ENCODE measurements at regions not wholly inside any gene's neighbourhood (a gene's known extent, or its start where the extent isn't known, plus 50 kb on each side); places are given as distances from the start of the nearest gene placed in this dataset.

DNA sequence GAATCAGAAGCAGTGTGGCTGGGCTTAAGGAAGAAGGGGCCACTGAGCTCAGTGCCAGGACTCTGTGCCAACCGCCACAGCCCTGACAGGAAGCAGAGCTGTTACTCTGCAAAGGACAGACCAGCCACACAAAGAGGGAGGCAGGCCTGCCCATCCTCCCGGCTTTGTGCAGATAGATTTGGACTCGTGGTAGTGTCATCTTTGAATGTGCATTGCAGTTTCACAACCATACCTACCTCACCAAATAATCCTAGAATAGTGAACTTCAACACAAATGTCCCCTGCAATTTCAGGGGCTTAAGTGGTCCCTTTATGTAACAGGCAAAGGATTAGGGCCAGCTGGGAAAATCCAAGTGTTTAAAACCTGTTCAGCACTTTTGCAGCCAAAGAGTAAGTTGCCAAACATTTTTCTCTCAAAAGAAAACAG, 55.1 kb upstream of the CLDN10 start:
- DNase-seq (ENCODE audit: low spot score), result no peak

- DNase-seq (ENCODE audit: low spot score), result no peak
Measured at GRCh38 chr13:95498886-95499285, 53.6 kb upstream of the CLDN10 start.

DNA sequence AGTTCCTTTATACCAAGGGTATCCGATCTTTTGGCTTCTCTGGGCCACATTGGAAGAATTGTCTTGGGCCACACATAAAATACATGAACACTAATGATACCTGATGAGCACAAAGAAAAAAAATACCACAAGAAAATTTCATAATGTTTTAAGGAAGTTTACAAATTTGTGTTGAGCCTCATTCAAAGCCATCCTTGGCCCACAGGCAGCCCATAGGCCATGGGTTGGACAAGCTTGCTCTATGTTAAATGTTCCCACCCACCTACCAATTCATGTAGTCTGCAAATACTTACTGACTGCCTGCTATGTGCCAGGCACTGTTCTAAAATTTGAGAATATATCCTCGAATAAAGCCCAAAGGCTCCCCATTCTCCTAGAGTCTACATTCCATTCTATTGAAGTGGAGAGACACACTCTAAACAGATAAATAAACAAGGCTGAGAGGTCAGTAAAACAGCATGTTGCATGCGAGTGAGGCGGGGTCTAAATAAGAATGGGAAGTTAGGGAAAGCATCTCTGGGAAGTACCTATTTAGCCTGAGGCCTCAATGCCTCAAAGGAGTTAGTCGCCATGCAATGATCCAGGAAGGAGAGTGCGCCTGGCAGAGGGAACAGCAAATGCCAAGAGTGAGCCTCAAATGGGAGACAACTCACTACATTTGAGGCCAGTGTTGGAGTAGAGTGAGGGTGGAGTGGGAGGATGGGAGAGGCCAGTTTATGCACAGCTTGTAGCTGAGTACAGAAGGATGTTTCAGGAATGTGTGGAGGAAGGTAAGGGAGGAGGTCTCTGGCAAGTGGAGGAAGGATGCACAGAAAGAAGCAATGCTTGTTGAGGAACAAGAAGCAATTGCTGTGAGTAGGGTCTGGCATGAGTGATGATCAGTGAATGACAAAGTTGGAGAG, 52.5 kb upstream of the CLDN10 start:
- no peak for DNase-seq (ENCODE audit: low spot score)

GRCh38 chr13:95502216-95502615, 50.3 kb upstream of the CLDN10 start:
- DNase-seq (ENCODE audit: low spot score), result no peak

Data from RKO (cell line).